ENCODE measurements at regions not wholly inside any gene's neighbourhood (a gene's known extent, or its start where the extent isn't known, plus 50 kb on each side); places are given as distances from the start of the nearest gene placed in this dataset.
"Not testable (repeated sequence)": the region's sequence is repeated elsewhere in the genome, so short reads cannot be mapped to it uniquely, and the experiment has no call there.

DNA sequence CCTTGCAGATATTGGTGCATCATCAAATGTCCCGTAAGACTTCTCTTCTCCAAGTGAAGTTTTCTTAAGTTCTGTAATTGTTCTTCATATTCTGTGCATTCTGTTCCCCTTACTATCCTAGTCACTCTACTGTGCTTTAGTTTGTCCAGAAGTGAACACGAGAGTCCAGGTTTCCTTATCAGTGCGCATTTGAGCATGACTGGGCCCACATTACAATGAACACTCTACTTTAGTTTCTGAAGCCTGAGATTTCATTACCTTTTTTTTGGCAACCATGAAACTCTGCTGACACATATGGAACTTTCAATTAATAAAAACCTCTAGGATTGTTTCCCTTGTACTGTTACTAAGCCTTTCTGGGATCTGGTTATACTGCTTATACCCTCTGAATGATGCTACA lies 270.0 kb downstream of the KCNRG start:
- Histone ChIP-seq H3K27me3 (no peaks in the 10 kb centered on the region), H3K9me3 (no peaks in the 10 kb centered on the region), H3K27ac (no peak overlapping the region)

DNA sequence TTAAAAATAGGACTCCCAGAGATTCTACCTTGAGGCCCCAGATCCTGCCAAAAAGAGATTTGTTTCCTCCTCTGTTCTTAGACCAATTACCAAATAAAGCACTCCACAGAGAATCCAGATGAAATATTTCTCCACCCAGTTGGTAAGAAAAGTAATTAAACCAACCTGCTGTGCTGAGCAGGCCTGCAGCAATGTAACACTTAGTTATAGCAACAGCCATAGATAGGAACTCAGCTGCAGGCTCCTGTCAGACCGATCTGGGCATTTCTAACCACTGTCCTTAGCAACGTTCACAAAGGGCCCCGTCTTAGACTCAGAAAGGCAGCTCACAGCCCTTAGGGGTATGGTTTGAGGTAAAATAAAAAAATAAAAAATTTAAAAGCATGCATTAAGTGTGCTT lies 271.1 kb downstream of the KCNRG start:
- Histone ChIP-seq H3K27ac (no peak overlapping the region), H3K4me1 (ENCODE audit: control insufficient read depth in 1 of 2, insufficient read depth in 1 of 2, low read depth in 1 of 2, low read length in 1 of 2) (peaks cover 44 to 50% of the 10 kb centered on the region in 2 experiments), H3K9me3 (no peaks in the 10 kb centered on the region)

More for the DNA sequence above, 270.0 kb downstream of the KCNRG start:
- H3K36me3 ChIP-seq, result no peaks in the 10 kb centered on the region
- TF ChIP-seq, protein P1, sequence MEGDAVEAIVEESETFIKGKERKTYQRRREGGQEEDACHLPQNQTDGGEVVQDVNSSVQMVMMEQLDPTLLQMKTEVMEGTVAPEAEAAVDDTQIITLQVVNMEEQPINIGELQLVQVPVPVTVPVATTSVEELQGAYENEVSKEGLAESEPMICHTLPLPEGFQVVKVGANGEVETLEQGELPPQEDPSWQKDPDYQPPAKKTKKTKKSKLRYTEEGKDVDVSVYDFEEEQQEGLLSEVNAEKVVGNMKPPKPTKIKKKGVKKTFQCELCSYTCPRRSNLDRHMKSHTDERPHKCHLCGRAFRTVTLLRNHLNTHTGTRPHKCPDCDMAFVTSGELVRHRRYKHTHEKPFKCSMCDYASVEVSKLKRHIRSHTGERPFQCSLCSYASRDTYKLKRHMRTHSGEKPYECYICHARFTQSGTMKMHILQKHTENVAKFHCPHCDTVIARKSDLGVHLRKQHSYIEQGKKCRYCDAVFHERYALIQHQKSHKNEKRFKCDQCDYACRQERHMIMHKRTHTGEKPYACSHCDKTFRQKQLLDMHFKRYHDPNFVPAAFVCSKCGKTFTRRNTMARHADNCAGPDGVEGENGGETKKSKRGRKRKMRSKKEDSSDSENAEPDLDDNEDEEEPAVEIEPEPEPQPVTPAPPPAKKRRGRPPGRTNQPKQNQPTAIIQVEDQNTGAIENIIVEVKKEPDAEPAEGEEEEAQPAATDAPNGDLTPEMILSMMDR (IDR thresholded peaks at IDR 0.05), result no peak
- peaks cover 34 to 40% of the 10 kb centered on the region in 2 experiments for H3K4me1 ChIP-seq (ENCODE audit: control insufficient read depth in 1 of 2, insufficient read depth in 1 of 2, low read depth in 1 of 2, low read length in 1 of 2)
- H3K4me3 ChIP-seq (ENCODE audit: low read depth in 1 of 2, low read length in 1 of 2), result no peak overlapping the region

DNA sequence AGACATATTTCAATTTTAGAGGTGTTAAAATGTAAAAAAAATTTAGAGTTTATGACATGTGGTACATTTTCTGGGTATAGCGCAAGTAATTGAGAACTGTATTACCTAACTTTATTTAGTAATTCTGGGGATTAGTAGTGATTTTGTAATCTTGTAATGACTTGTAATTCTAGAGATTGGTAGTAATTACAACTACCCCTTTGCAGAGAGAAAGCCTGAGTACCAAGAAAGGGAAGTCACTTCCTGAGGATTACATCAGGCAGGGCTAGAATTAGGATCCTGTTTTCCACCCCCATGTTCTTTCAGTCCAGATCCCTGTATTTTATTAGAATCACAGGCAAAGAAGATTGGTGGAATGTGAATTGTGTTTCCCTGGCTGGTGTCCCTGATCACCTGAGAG lies 274.9 kb downstream of the KCNRG start:
- no peak overlapping the region for H3K4me3 ChIP-seq (ENCODE audit: low read depth in 1 of 2, low read length in 1 of 2)
- peaks cover 23 to 34% of the 10 kb centered on the region in 2 experiments for H3K4me1 ChIP-seq (ENCODE audit: control insufficient read depth in 1 of 2, insufficient read depth in 1 of 2, low read depth in 1 of 2, low read length in 1 of 2)
- no peaks in the 10 kb centered on the region for H3K9me3 ChIP-seq
- peak overlapping the region; percentile 39 for H3K27ac ChIP-seq
- H3K36me3 ChIP-seq, result no peaks in the 10 kb centered on the region
- no peaks in the 10 kb centered on the region for H3K27me3 ChIP-seq
- TF ChIP-seq, protein P1 (IDR thresholded peaks at IDR 0.05), result no peak

More for the DNA sequence above, 271.1 kb downstream of the KCNRG start:
- TF ChIP-seq, protein P1 (IDR thresholded peaks at IDR 0.05), result no peak
- H3K36me3 ChIP-seq, result no peaks in the 10 kb centered on the region
- no peak overlapping the region for H3K4me3 ChIP-seq (ENCODE audit: low read depth in 1 of 2, low read length in 1 of 2)
- H3K27me3 ChIP-seq, result no peaks in the 10 kb centered on the region

DNA sequence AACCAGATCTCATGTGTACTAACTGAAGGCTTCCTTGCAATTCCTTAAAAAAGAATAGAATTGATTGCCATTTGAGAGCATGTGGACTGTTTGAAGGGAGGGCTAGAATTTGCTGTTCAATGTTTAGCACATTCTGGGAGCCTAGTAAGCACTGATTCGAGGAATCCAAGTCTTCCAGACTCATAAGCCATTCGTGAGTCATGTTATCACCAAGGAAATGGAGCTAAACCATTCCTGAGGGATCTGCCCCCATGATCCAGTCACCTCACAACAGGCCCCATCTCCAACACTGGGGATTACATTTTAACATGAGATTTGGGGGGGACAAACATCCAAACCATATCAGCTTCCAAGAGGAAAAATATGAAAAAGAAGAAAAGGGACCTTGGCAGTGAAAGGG lies 276.4 kb downstream of the KCNRG start:
- Histone ChIP-seq H3K4me1 (ENCODE audit: control insufficient read depth in 1 of 2, insufficient read depth in 1 of 2, low read depth in 1 of 2, low read length in 1 of 2) (peaks cover 20 to 27% of the 10 kb centered on the region in 2 experiments), H3K27me3 (no peaks in the 10 kb centered on the region), H3K9me3 (no peaks in the 10 kb centered on the region), H3K36me3 (no peaks in the 10 kb centered on the region), H3K4me3 (ENCODE audit: low read depth in 1 of 2, low read length in 1 of 2) (no peak overlapping the region), H3K27ac (no peak overlapping the region)
- TF ChIP-seq, protein P1 (IDR thresholded peaks at IDR 0.05), result no peak

DNA sequence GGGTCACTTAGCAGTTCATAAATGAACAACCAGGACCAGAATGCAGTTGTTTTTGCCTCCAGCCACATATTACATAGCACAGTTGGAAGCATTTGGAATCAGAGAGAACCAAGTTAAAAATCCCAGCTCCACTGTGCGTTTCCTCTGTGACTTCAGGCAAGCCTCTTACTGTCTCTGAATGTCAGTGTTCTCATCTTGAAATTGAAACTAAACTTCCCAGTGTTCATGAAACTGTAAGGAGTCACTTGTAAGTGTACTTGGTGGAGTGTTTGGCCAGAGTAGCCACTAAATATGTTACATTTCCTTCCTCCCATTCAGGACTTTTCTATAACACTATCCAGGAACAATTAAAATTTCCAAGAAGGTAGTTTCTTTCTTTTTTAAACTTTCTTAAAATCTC lies 276.8 kb downstream of the KCNRG start:
- TF ChIP-seq, protein P1 (IDR thresholded peaks at IDR 0.05), result no peak
- Histone ChIP-seq H3K4me3 (ENCODE audit: low read depth in 1 of 2, low read length in 1 of 2) (no peak overlapping the region), H3K27me3 (no peaks in the 10 kb centered on the region), H3K36me3 (no peaks in the 10 kb centered on the region), H3K9me3 (no peaks in the 10 kb centered on the region), H3K27ac (no peak overlapping the region), H3K4me1 (ENCODE audit: control insufficient read depth in 1 of 2, insufficient read depth in 1 of 2, low read depth in 1 of 2, low read length in 1 of 2) (peaks cover 20 to 27% of the 10 kb centered on the region in 2 experiments)

DNA sequence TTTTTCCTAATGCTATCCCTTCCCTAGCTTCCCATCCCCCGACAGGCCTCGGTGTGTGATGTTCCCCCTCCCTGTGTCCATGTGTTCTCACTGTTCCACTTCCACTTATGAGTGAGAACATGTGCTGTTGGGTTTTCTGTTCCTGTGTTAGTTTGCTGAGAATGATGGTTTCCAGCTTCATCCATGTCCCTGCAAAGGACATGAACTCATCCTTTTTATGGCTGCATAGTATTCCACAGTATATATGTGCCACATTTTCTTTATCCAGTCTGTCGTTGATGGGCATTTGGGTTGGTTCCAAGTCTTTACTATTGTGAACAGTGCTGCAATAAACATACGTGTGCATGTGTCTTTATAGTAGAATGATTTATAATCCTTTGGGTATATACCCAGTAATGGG lies 279.2 kb downstream of the KCNRG start:
- H3K9me3 ChIP-seq; H3K4me3 ChIP-seq (ENCODE audit: low read depth in 1 of 2, low read length in 1 of 2); H3K27ac ChIP-seq; H3K27me3 ChIP-seq; H3K36me3 ChIP-seq: not testable (repeated sequence)
- peaks cover 18 to 24% of the 10 kb centered on the region in 2 experiments for H3K4me1 ChIP-seq (ENCODE audit: control insufficient read depth in 1 of 2, insufficient read depth in 1 of 2, low read depth in 1 of 2, low read length in 1 of 2)
